HG02678 (cell line): ENCODE measurements at regions not wholly inside any gene's neighbourhood (a gene's known extent, or its start where the extent isn't known, plus 50 kb on each side); places are given as distances from the start of the nearest gene placed in this dataset.
A peak's percentile ranks its signal among the peaks of the same experiment; 100 is the strongest.

Experiments
- ATAC-seq: cut with Tn5 transposase; IDR thresholded peaks from one replicate; pipeline ENCODE4 v1.9.1; 2021; ENCODE audit warnings: mild to moderate bottlenecking, moderate library complexity; ENCODE audit not compliant: unreplicated experiment

DNA sequence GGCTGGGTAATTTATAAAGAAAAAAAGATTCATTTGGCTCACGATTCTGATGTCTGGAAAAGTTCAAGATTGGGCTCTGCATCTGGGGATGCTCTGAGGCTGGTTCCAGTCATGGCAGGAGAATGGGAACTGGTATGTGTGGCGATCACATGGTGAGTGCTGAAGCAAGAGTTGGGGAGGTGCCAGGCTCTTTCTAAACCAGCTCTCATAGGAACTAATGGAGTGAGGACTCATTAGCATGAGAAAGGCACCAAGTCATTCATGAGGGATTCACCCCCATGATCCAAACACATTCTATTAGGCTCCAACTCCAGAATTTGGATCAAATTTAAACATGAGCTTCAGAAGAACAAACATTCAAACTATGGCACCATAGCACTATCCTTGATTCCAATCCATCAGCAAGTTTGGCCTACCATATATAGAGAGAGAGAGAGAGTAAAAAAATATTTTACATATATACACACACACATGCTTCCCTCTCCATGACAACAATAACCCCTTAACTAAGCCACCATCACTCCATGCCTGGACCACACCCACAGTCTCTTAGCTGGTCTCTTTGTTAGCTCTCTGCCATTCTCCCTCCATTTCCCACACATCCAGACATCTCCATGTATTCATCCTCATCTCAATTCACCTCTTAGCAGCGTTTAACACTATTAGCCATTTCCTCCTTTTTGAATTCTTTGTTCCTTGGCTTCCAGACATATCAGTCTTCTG lies 57.9 kb downstream of the NPY start:
- no peak for ATAC-seq

DNA sequence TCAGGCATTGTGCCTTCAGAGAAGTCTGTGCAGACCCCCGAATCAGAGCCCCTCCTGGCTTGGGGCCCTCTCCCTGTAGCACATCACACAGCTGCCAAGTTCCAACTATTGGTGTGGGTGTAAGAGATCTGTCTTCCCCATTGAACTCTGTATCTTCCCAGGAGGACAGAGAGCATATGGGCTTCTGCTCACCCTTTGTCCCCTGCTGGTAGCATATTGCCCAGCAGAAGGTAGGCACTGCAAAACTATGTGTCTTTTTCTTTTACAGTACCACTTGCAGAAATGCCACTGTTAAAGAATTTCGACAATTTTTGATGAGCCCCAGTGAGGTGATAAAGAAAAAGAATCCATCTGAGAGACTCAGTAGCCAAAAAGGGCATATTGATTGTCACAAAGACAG lies 59.6 kb downstream of the NPY start:
- no peak for ATAC-seq

DNA sequence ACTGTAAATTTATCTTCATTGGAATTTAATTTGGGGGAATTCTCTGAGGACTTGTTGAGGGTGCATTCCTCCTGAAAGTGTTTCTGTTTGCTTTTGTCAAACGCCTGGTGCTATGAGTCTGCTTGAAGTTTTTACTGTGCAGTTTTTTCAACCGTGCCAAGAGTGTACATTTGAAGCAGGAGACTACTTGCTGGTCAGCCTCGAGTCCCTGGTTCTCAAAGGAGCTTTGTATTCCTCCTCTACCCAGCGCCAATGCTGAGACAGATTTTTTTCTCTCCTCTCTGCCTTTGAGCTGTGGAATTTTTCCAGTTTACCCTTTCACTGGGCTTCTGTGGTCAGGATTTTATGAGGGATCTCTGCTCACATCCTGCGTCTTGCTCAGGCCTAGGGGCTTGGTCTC lies 62.1 kb downstream of the NPY start:
- ATAC-seq = no peak

DNA sequence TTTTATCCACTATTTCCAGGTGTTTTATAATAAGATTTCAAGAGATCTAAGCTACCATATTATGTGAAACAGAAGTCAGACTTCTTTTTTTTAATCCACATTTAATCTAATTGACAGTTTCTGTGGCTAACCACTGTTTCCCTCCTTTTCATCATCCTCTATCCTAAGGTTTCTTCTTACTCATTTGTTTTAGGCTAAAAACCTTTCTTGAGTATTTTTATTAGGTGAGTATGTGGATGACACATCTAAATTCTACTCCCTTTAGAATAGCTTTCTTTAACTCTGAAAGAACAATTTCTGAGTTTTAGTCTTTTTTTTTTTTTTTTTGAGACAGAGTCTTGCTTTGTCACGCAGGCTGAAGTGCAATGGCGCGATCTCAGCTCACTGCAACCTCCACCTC lies 62.7 kb downstream of the NPY start:
- ATAC-seq = no peak

DNA sequence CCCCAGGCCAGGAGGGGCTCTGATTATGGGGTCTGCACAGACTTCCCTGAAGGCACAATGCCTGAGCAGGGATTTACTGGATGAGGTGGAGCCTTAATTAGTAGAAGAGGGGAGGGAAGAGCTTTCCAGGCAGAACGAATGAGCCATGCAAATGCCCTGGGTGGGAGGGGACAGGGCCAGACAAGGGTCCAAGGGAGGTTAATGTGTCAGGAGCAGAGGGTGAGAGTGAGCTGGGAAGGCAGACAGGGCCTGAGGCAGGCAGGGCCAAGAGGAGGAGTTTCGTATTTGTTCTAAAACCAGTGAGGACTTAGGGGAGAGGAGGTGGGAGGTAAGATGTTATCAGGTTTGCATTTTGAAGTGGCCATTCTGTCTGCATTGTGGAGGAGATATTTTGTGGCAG lies 65.3 kb downstream of the NPY start:
- ATAC-seq = no peak

DNA sequence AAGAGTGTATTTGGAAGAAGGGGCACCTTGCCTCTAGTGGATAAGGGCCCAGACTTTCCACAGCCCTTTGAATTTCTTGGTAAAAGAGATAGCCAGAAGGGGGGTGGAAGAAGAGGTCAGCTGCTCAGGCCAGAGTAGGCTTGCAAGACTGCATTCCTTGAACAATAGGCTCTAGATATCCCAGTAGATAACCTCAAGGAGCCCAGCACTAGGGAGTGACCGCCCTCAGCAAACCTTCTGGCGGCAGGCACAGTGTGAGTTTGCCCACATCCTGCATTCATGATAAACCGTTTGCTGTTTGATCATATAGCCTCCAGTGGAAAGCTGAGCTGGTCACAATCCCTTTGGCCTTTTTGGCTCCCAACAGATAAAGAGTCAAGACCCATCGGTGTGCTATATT lies 70.5 kb downstream of the NPY start:
- ATAC-seq = no peak

DNA sequence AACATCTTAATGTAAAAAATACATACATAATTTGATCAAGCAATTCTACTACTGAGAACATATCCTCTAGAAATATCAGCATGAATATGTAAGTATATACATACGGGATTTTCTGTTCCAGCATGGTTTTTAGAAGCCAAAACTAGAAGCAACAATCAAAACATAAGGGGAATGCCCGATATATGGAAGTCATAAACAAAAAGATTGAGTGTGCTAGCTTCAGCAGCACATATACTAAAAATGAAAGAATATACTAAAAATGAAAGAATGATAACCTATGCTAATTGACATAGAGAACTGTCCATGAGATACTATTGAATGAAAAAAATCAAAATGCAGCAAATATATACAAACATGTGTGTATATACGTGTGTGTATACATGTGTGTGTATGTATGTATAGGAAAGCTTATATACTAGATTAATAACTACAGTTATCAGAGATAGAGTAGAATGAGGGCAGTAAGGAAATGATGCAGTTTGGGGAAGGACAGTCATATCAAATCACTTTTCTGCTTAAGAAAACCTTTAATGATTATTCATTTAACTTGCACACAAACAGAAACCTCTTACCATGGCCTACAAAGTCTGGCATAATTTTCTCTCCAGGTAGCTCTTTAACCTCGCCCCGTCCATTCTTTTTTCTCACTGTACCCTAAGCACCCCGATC lies 72.9 kb downstream of the NPY start:
- ATAC-seq = no peak

DNA sequence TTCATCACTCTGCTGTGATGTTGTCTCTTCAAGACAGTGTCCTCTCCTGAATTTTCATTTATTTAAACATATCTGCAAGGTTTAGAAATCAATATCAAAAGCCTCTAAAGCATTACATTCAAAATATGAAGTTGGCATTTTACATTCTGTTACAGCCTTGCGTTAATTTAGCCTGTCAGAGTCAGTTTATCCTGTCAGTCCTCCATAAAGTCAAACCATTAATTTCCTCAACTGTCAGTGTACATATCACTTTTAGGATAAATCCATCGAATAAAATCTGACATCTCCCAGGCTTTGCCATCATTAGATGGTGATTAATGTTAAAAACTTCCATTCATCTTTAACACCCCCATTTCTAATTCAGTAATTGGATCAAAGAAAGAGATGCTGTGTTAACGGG lies 77.0 kb downstream of the NPY start:
- no peak for ATAC-seq

DNA sequence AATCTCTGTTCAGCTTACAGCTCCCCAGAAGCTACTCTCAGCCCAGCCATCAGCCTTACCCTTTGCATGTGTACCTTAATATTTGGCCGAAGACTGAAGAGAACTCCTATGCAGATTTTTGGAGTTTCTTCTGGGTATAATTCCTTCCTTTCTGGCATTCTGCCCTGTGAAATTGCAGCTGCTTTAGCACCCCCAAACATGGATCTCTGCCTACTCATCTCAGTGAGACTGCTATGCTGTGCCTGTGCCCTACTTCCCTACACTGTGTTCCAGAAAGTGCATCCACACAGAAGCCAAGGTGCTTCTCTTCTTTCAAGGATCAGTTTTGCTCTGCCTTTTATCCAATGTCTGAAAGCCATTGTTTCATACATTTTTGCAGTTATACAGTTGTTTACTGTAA lies 81.6 kb downstream of the NPY start:
- no peak for ATAC-seq

DNA sequence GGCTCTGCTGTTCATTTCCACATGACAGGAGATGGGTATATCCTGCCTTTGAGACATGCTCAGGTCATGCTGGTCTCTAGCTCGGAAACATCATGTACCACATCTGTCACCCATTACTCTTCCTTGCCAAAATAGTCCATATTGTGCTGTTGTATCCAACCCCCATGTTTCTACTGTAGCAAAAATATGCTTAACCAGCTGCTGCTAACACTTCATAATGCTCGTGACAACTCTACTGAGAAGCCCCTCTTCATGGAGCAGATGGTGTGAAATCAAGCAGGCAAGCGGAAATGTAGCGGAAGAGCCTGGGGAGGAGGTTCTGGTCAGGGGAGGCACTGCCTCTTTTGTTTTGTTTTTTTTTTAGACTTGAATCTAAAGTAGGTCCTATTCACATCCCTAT lies 82.9 kb downstream of the NPY start:
- no peak for ATAC-seq

DNA sequence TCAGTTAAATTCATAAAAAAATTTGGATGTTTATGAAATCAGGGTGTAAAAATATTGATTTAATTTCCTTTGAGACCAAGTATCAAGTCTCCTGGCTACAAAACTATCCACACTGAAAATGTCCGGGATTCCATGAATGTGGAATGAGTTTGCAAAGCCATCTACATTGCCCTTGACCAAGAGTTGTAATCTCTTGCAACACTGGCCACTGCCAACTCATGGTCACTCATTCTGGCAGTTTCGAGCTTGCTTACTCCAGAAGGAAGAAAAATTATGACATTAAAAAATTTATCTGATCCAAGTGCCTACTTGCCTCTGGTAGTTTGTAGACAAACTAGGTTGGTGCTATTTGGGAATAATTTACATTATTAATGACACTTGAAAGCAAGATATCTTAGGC lies 84.2 kb downstream of the NPY start:
- no peak for ATAC-seq

DNA sequence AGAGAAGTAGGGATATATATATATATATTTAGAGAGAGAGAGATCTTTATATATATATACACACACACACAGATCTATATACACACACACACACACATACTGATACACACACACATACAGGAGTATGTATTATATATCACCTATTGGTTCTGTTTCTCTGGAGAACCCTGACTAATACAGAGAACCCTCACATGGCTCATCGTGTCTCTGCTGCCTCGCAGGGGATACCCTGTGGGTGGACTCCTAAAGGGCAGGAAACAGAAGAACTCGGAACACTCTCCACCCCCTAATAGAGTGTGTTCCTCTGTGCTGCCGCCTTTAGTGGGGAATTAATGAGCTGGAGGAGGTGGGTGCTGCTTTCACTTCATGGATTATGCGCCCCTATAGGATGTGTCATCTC lies 86.6 kb downstream of the NPY start:
- no peak for ATAC-seq

DNA sequence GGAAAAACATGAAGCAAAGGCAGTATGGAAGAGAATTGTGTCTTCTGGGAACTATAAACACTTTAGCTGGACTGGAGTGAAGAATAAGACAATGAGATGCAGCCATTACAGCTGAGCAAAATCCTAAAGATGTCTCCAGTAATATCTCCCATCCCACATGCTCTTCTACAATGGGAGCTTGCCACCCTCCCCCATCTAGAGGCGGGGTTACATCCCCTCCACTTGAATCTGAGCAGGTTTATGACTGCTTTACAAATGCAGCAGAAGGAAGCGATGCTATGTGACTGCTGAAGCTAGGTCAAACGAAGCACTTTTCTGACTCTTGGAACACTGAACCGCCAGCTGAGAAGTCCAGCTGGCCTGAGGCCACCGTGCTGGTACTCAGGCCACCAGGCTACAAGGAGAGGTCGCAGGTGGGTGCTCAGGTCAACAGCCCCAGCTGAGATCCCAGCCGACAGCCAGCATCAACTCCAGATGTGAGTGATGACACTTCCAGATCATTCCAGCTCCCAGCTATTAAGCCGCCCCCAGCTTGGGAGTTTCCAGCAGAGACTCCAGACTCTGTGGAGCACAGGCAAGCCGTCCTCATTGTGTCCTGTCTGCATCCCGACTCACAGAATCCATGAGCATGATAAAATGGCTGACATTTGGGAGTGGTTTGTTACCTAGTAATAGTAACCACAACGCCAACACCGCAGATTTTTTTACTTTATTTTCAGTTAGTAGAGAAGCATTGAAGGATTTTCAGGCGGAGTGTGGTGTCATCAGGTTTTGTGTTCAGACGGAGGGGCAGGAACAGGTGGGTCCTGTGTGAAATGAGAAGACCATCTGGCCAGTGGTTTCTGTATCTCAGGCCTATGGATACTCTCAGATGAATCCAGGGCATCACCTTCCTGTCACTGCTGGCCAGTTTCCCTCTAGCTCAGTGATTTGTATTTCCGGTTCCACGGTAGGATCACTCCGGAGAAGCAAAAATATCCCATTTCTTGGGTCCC lies 89.3 kb downstream of the NPY start:
- ATAC-seq = no peak

DNA sequence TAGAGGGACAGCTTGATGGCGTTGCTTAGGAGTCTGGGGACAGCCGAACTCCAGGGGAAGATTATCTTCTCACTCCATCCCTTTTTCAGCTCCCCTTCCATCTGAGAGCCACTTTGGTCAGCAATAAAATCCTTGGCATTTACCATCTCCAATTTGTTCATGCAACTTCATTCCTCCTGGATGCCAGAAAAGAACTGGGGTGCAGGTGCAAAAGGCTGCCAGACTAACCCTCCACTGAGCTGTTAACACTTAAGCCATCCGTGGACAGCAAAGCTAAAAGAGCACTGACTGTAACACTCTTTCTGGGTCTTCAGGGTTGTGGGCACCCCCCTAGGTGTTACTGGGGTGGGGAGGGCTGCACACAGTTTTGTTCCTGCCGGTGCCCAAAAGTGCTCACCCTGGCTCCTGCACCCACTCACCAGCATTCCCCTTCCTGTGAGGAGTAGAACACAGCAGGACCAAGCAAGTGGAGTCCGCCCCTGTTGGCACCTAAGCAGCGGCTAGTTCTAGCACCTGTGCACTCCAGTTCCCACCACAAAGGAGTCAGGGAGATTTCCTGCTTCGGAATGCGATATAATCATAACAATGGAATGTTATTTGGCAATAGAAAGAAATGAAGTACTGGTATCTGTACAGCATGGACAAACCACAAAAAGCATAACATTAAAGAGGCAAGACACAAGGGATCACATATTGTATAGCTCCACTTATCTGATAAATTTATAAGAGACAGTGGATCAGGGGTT lies 95.1 kb downstream of the NPY start:
- ATAC-seq = no peak

DNA sequence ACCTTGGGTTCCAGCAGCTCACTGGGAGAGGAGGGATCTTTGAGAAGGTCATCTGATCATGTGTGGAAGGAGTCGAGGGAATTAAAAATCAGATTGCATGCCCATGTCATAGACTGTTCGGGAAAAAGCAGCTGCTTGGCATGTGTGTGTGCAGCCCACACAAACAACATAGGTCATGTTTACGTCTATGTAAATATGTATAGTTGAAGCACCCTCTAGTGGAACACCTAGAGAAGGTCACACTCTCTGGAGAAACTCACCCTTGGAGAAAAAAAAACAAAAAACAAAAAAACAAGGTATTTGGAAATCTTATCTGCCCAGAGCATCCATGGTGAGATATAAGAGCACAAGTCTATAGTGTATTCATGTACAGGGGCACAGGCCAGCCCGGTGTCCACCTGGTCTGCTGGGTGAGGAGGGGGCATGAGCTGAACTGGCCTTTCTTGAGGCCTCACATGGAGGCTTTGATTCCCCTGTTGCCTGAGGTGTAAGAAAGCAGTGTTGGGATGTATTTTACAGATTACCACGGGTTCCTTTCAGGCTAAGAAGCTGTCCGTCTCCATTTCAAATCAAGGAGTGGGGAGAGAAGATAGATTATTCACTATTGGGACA lies 98.0 kb downstream of the NPY start:
- peak; percentile 47 for ATAC-seq

DNA sequence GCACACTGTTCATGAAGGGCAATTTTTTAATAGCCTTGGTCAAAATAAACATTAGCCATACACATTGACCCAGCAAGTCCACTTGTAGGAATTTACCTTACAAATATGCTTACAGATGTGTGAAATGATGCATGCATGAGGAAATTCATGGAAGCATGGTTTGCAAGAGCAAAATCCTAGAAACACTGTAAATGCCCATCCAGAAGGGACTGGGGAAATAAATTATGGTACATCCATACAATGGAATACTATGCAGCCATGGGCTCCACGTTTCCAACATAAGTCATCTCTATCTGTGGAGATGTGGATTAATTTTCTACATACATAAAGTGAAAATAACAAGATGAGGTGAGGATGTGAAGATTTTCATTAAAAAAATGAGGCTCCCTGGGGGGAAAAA lies 99.1 kb downstream of the NPY start:
- ATAC-seq = no peak

DNA sequence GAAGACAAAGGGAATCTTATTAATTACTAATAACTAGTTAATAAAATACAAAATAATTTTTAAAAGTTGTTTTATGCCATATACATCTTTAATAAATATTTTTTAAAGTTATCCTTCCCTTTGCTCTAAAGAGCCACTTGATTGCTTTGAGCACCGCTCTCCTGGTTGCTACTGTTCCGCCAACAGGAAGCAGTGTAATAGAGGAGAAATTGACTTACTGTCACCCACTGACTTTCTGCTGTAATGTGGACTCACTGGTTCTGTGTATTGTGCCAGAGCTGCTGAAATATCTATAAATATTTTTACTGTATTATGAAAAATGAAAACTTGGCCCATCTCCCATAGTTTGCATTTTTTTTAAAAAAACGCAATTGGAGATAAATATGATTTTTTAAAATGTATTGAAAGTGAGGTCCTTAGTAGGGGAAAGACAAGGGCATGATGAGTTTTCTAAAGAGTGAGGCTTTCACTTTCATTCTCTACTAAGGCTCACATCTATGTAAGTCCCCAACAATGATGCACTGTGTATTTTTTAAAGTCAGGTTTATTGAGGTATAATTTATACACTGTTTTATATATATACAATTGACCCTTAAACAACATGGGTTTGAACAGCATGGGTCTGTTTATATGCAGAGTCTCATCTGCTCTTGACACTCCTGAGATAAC lies 100.5 kb downstream of the NPY start:
- ATAC-seq = peak; percentile 86

DNA sequence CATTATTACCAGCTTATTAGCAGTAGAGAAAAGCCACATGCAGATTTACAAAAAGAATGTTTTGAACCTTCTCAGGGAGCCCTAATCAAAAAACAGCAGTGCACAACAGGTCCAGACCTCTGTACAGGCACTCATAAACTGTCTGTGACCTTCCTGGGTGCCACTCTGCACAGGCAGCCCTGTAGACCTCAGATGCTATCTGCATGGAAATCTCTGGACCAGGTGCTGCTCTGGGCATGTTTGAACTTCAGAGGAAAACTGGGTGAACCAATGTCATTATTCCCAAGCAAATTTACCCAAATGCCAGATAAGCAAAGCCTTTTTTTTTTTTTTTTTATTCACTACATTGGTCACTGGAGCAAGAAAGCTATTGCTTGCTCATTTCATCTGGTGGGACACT lies 104.2 kb downstream of the NPY start:
- no peak for ATAC-seq

DNA sequence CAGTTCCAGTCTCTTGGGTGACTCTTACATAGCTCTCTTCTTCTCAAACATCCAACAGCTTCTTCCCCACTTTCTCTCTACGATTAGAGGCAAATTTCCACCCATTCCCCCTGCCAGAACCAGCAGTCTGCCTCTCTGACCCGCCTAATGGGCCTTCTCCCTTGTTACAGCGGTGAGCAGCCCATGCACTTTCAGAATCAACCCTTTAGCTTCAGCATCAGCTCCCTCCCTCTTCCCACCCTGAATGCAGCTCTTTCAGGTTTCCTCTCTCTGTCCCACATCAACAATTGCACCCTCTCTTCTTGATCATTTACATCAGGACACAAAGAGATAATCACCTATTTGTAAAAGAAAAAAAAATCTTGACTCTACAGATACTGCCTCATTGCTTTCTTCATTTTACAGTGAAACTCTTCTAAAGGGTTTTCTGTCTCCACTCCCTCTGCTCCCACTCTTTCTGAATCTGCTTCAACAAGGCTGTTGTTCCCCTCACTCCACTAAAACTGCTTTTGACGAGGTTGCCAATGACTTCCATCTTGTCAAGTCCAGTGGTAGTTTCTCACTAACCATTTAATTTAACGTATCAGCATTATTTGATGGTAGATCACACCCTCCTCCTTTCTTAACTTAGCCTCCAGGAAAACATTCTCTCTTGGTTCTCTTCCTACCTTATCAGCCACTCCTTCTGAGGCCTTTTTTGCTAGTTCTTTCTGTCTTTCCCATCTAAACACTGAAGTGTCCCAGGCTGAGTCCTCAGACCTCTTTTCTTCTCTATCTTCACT lies 106.6 kb downstream of the NPY start:
- ATAC-seq = no peak
